ENCODE measurements at regions not wholly inside any gene's neighbourhood (a gene's known extent, or its start where the extent isn't known, plus 50 kb on each side); places are given as distances from the start of the nearest gene placed in this dataset.

GRCh38 chr7:85765698-85766298 is 578.9 kb upstream of the SEMA3D start:
- Mint-ChIP-seq H3K36me3 (ENCODE audit: low read depth) (no peaks in the 10 kb centered on the region), H3K27ac (peak overlapping the region; percentile 91), H3K4me3 (peak overlapping the region; percentile 55), H3K27me3 (ENCODE audit: low read depth, poor library complexity) (no peaks in the 10 kb centered on the region), H3K9me3 (no peaks in the 10 kb centered on the region), H3K4me1 (peaks cover 35% of the 10 kb centered on the region)
- peak; percentile 16 for DNase-seq
- TF ChIP-seq, protein P1, sequence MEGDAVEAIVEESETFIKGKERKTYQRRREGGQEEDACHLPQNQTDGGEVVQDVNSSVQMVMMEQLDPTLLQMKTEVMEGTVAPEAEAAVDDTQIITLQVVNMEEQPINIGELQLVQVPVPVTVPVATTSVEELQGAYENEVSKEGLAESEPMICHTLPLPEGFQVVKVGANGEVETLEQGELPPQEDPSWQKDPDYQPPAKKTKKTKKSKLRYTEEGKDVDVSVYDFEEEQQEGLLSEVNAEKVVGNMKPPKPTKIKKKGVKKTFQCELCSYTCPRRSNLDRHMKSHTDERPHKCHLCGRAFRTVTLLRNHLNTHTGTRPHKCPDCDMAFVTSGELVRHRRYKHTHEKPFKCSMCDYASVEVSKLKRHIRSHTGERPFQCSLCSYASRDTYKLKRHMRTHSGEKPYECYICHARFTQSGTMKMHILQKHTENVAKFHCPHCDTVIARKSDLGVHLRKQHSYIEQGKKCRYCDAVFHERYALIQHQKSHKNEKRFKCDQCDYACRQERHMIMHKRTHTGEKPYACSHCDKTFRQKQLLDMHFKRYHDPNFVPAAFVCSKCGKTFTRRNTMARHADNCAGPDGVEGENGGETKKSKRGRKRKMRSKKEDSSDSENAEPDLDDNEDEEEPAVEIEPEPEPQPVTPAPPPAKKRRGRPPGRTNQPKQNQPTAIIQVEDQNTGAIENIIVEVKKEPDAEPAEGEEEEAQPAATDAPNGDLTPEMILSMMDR (IDR thresholded peaks at IDR 0.05): no peak

DNA sequence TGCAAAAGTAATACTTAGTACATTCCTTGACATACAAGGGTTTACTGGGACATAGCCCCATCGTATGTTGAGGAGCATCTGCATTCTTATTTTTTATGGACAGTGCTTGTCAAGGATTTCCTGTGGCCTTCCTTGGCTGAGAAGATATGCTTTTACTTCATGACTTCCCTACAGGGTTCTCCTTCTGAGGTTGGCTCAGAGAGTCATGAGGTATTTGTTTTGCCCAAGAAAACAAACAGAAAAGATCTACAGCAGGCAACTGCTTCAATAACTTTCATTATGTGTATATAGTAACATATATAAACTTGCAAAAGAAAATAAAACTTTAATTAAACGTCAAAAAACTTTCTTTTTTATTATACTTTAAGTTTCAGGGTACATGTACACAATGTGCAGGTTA is 577.2 kb upstream of the SEMA3D start:
- DNase-seq: no peak
- no peaks in the 10 kb centered on the region for H3K9me3 Mint-ChIP-seq
- no peak overlapping the region for H3K4me3 Mint-ChIP-seq
- H3K36me3 Mint-ChIP-seq (ENCODE audit: low read depth): no peaks in the 10 kb centered on the region
- no peaks in the 10 kb centered on the region for H3K27me3 Mint-ChIP-seq (ENCODE audit: low read depth, poor library complexity)
- peaks cover 35% of the 10 kb centered on the region for H3K4me1 Mint-ChIP-seq
- TF ChIP-seq, protein P1 (IDR thresholded peaks at IDR 0.05): no peak
- H3K27ac Mint-ChIP-seq: no peak overlapping the region

GRCh38 chr7:85757348-85757747 is 570.5 kb upstream of the SEMA3D start:
- Mint-ChIP-seq H3K9me3 (peaks cover 45% of the 10 kb centered on the region), H3K4me3 (no peak overlapping the region), H3K27ac (no peak overlapping the region), H3K36me3 (ENCODE audit: low read depth) (peaks cover 22% of the 10 kb centered on the region), H3K27me3 (ENCODE audit: low read depth, poor library complexity) (peaks cover 4% of the 10 kb centered on the region), H3K4me1 (peaks cover 11% of the 10 kb centered on the region)
- no peak for DNase-seq
- TF ChIP-seq, protein P1 (IDR thresholded peaks at IDR 0.05): no peak

- peaks cover 3% of the 10 kb centered on the region for H3K27me3 Mint-ChIP-seq (ENCODE audit: low read depth, poor library complexity)
- peak; percentile 57 for DNase-seq
Measured at GRCh38 chr7:85750454-85750949, 563.6 kb upstream of the SEMA3D start.

DNA sequence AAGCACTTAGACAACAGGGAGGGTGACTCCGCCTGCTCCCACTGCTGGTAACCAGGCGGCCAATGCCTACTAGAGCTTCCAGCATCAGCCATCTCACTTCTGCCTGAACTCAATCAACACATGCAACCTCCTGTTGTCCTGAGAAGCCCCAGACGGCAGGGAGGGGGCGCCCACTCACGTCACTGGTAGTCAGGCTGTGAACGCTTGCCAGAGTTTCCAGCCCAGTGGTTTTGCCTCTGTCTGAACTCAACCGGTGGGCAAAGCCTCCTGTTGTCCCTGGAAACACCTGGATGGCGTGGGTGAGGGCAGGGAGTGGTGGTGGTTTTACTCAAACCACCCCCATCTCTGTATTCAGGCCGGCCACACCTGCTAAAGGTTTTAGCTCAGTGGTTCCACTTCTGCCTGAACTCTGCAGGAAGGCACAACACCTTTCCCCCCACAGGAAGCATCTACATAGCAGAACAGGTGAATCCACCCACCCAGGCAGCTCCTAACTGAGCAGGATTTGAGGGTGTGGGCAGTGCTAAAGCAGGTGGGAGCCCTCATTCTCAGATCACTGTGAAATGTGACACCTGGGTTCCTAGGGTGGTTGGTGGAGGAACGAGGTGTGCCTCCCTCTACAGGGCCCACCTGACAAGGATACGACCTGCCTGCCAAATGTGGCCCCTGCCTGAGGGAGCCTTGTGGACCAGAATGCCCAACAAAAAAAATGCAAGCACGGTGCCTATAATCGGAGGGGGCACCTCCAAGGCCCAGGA is 563.0 kb upstream of the SEMA3D start:
- TF ChIP-seq, protein P1 (IDR thresholded peaks at IDR 0.05): no peak
- peaks cover 48% of the 10 kb centered on the region for H3K9me3 Mint-ChIP-seq

More at GRCh38 chr7:85750454-85750949, 563.6 kb upstream of the SEMA3D start:
- TF ChIP-seq, protein P1 (IDR thresholded peaks at IDR 0.05): peak; percentile 62
- Mint-ChIP-seq H3K4me3 (no peak overlapping the region), H3K9me3 (peaks cover 48% of the 10 kb centered on the region), H3K27ac (no peak overlapping the region), H3K4me1 (peaks cover 12% of the 10 kb centered on the region), H3K36me3 (ENCODE audit: low read depth) (peaks cover 25% of the 10 kb centered on the region)

More for the DNA sequence above, 563.0 kb upstream of the SEMA3D start:
- Mint-ChIP-seq H3K4me1 (peaks cover 12% of the 10 kb centered on the region), H3K27ac (no peak overlapping the region), H3K36me3 (ENCODE audit: low read depth) (peaks cover 22% of the 10 kb centered on the region), H3K27me3 (ENCODE audit: low read depth, poor library complexity) (peaks cover 3% of the 10 kb centered on the region), H3K4me3 (no peak overlapping the region)
- DNase-seq: no peak

All from nephron progenitor cell (in vitro differentiated cells).